Mucosa of descending colon (tissue), 3 donors: ENCODE measurements at regions not wholly inside any gene's neighbourhood (a gene's known extent, or its start where the extent isn't known, plus 50 kb on each side); places are given as distances from the start of the nearest gene placed in this dataset.

Source experiments
- ATAC-seq: fragments of 200-7000 bp; cut with Tn5 transposase; one replicate; pipeline ENCODE4 v1.9.1; 2020; ENCODE audit warnings: mild to moderate bottlenecking, moderate library complexity
- DNase-seq, 3 donors: peaks; one replicate each; pipeline ENCODE4 v3.0.0-alpha.2; 2020
- H3K36me3 ChIP-seq: fragments of 200-600 bp; one replicate; pipeline ENCODE4 v1.8.0; 2021; ENCODE audit warnings: low read depth, mild to moderate bottlenecking
- H3K4me1 ChIP-seq: fragments of 200-600 bp; one replicate; pipeline ENCODE4 v1.8.0; 2021; ENCODE audit warnings: low read depth, mild to moderate bottlenecking
- H3K4me3 ChIP-seq: fragments of 200-600 bp; one replicate; pipeline ENCODE4 v1.8.0; 2021; ENCODE audit warnings: mild to moderate bottlenecking
- H3K9me3 ChIP-seq: fragments of 200-600 bp; one replicate; pipeline ENCODE4 v1.8.0; 2021; ENCODE audit warnings: mild to moderate bottlenecking
- intact Hi-C, 2 donors: fragments of 100-400 bp; cut with DNase I in 1 of 2; cut with micrococcal nuclease in 1 of 2; formaldehyde crosslinking; loops; one replicate each; pipeline versions ENCODE4 v1.11.0 to v1.11.1; 2022; cut with DNase I, micrococcal nuclease
- TF ChIP-seq, protein P1 (sequence below): fragments of 200-600 bp; IDR thresholded peaks from one replicate; pipeline ENCODE4 v1.8.0; 2022; ENCODE audit warnings: antibody characterized with exemption, mild to moderate bottlenecking
- donor health status: DM: no; HTN: no; CAD: no; lungs with moderate emphysema.
- donor health status: DM: no; HTN: no; CAD: no.
- donor health status: DM: no; HTN: yes; CAD: no.

- TF ChIP-seq, protein P1, sequence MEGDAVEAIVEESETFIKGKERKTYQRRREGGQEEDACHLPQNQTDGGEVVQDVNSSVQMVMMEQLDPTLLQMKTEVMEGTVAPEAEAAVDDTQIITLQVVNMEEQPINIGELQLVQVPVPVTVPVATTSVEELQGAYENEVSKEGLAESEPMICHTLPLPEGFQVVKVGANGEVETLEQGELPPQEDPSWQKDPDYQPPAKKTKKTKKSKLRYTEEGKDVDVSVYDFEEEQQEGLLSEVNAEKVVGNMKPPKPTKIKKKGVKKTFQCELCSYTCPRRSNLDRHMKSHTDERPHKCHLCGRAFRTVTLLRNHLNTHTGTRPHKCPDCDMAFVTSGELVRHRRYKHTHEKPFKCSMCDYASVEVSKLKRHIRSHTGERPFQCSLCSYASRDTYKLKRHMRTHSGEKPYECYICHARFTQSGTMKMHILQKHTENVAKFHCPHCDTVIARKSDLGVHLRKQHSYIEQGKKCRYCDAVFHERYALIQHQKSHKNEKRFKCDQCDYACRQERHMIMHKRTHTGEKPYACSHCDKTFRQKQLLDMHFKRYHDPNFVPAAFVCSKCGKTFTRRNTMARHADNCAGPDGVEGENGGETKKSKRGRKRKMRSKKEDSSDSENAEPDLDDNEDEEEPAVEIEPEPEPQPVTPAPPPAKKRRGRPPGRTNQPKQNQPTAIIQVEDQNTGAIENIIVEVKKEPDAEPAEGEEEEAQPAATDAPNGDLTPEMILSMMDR = no peak
- H3K4me3 ChIP-seq = no peak overlapping the region
- no peaks in the 10 kb centered on the region for H3K9me3 ChIP-seq
- intact Hi-C loops = no loop called here
- DNase-seq (no peak), ATAC-seq (no peak)
- H3K36me3 ChIP-seq = no peaks in the 10 kb centered on the region
- H3K4me1 ChIP-seq = peaks cover 10% of the 10 kb centered on the region
Measured at GRCh38 chr17:17422217-17422610, 54.6 kb upstream of the MED9 start.

- DNase-seq = no peak
- Histone ChIP-seq H3K4me1 (peaks cover 7% of the 10 kb centered on the region), H3K9me3 (no peaks in the 10 kb centered on the region), H3K36me3 (no peaks in the 10 kb centered on the region), H3K4me3 (no peak overlapping the region)
- intact Hi-C loops = no loop called here
- ATAC-seq = no peak
- TF ChIP-seq, protein P1 = no peak
Measured at GRCh38 chr17:17422641-17423040, 54.2 kb upstream of the MED9 start.

DNA sequence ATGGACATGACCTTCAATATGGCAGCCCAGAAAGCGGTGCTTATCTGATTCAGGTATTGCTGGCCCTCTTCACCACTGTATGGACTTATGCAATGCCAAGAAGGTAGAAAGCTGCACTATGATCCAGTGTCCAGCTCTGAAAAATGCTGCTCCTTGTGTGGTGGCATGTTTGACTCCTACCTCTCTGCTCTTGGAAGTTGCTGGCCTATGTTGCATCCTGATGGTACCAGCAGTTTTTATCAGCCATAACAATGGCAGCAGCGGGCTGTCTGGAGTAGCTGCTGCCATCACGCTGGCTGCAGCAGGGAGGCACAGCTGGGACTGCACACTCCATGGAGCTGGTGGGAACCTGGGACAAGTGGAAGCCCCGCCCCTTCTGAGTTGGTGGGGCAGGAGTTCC, 53.1 kb upstream of the MED9 start:
- Histone ChIP-seq H3K4me1 (peaks cover 4% of the 10 kb centered on the region), H3K9me3 (no peaks in the 10 kb centered on the region), H3K36me3 (no peaks in the 10 kb centered on the region), H3K4me3 (no peak overlapping the region)
- no peak for ATAC-seq
- DNase-seq = no peak
- intact Hi-C loops = no loop called here
- TF ChIP-seq, protein P1 = no peak

- H3K9me3 ChIP-seq = no peaks in the 10 kb centered on the region
- no peaks in the 10 kb centered on the region for H3K4me1 ChIP-seq
- no peaks in the 10 kb centered on the region for H3K36me3 ChIP-seq
- ATAC-seq (no peak), DNase-seq (no peak)
- TF ChIP-seq, protein P1 = no peak
- intact Hi-C loops = no loop called here
- no peak overlapping the region for H3K4me3 ChIP-seq
Measured at GRCh38 chr17:17424552-17424951, 52.2 kb upstream of the MED9 start.

- Histone ChIP-seq H3K9me3 (no peaks in the 10 kb centered on the region), H3K4me1 (no peaks in the 10 kb centered on the region), H3K36me3 (no peaks in the 10 kb centered on the region), H3K4me3 (no peak overlapping the region)
- intact Hi-C loops = no loop called here
- no peak for DNase-seq
- TF ChIP-seq, protein P1 = no peak
- no peak for ATAC-seq
Measured at GRCh38 chr17:17425005-17425404, 51.8 kb upstream of the MED9 start.

DNA sequence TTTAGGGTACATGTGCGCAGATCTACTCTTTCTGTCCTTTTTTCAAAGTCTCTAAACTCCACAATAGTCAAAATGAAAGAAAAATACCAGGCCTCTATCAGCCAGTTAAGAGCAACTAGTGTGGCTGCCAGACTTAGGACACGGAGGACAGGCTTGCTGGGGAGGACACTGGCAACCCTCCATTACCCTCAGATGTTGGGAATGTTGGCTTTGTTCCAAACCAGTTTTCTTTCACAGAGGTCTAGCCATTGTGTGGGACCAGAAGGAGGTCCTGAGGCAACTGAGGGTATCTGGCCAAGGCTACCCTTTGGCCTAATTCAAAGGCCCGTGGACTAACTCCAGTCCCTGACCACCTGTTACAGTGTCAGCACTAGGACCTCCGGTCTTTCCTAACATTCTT, 51.2 kb upstream of the MED9 start:
- TF ChIP-seq, protein P1 = no peak
- no peaks in the 10 kb centered on the region for H3K36me3 ChIP-seq
- no peak for ATAC-seq
- H3K4me3 ChIP-seq = no peak overlapping the region
- no peaks in the 10 kb centered on the region for H3K4me1 ChIP-seq
- intact Hi-C loops = no loop called here
- H3K9me3 ChIP-seq = no peaks in the 10 kb centered on the region
- no peak for DNase-seq
